SK-N-SH (cell line): ENCODE measurements at regions not wholly inside any gene's neighbourhood (a gene's known extent, or its start where the extent isn't known, plus 50 kb on each side); places are given as distances from the start of the nearest gene placed in this dataset.

ENCODE experiments used
- CTCF ChIA-PET: fragments of 300-600, 350-600 bp; formaldehyde crosslinking; extraction: SDS; loops from one replicate; lab custom pipeline; 2021; lab: Yijun Ruan, JAX
- POLR2A ChIA-PET: fragments of 350-600 bp; sonication (Branson Sonifier 250); formaldehyde crosslinking; extraction: SDS; loops from one replicate; lab custom pipeline; 2020; ENCODE audit warnings: antibody characterized with exemption, inconsistent platforms; lab: Yijun Ruan, JAX
- DNase-seq: peaks from one replicate; pipeline ENCODE4 v3.0.0; 2012
- H2AFZ ChIP-seq: fragments of 200-600 bp; sonication (generic); 2 replicates; pipeline ENCODE4 v1.8.1; 2016; ENCODE audit warnings: antibody characterized with exemption, mild to moderate bottlenecking, low read depth
- H3F3A ChIP-seq: fragments of 200-600 bp; sonication (generic); replicated peaks from 2 replicates; pipeline ENCODE3; 2016; ENCODE audit warnings: antibody characterized with exemption, mild to moderate bottlenecking; ENCODE audit not compliant: insufficient read depth
- H3K27ac ChIP-seq, 2 experiments: fragments of 200-500 bp in 1 of 2; fragments of 200-600 bp in 1 of 2; sonication (Bioruptor generic) in 1 of 2; sonication (generic), shearing (Covaris generic) in 1 of 2; 2 replicates each; pipeline versions ENCODE4 v1.5.1 to v1.6.1; 2014 to 2016; ENCODE audit warnings: low read depth in 2 of 2, inconsistent platforms in 1 of 2, low read length in 1 of 2, mild to moderate bottlenecking in 1 of 2, mixed read lengths in 1 of 2
- H3K27me3 ChIP-seq: fragments of 200-600 bp; sonication (generic), shearing (Covaris generic); 2 replicates; pipeline ENCODE4 v1.6.1; 2016; ENCODE audit warnings: mixed run types; ENCODE audit not compliant: insufficient read depth
- H3K36me3 ChIP-seq, 2 experiments: fragments of 200-500 bp in 1 of 2; fragments of 200-600 bp in 1 of 2; sonication (Bioruptor generic) in 1 of 2; sonication (generic) in 1 of 2; replicated peaks in 1 of 2; 2 replicates each; pipeline versions ENCODE3 to v1.5.1; 2014 to 2016; ENCODE audit warnings: low read length in 1 of 2, mild to moderate bottlenecking in 1 of 2; ENCODE audit not compliant: insufficient read depth in 2 of 2, control insufficient read depth in 1 of 2
- H3K4me1 ChIP-seq, 2 experiments: fragments of 200-500 bp in 1 of 2; fragments of 200-600 bp in 1 of 2; sonication (Bioruptor generic) in 1 of 2; sonication (generic), shearing (Covaris generic) in 1 of 2; 2 replicates each; pipeline versions ENCODE4 v1.5.1 to v1.6.1; 2014 to 2016; ENCODE audit warnings: low read depth in 1 of 2, low read length in 1 of 2, mixed run types in 1 of 2; ENCODE audit not compliant: insufficient read depth in 2 of 2, control insufficient read depth in 1 of 2
- H3K4me2 ChIP-seq: fragments of 200-600 bp; sonication (generic), shearing (Covaris generic); 2 replicates; pipeline ENCODE4 v1.6.1; 2017; ENCODE audit warnings: mixed run types
- H3K4me3 ChIP-seq, 2 experiments: fragments of 200-500 bp in 1 of 2; fragments of 200-600 bp in 1 of 2; sonication (Bioruptor generic) in 1 of 2; sonication (generic), shearing (Covaris generic) in 1 of 2; 2 replicates each; pipeline versions ENCODE4 v1.5.1 to v1.8.1; 2014 to 2016; ENCODE audit warnings: low read depth in 2 of 2, inconsistent platforms in 1 of 2, low read length in 1 of 2, mild to moderate bottlenecking in 1 of 2, mixed read lengths in 1 of 2, moderate library complexity in 1 of 2
- H3K79me2 ChIP-seq: fragments of 200-600 bp; sonication (generic); 2 replicates; pipeline ENCODE4 v1.8.1; 2017; ENCODE audit warnings: mild to moderate bottlenecking; ENCODE audit not compliant: insufficient read depth
- H3K9ac ChIP-seq: fragments of 200-600 bp; sonication (generic); 2 replicates; pipeline ENCODE4 v1.6.1; 2017; ENCODE audit warnings: mixed run types
- H3K9me2 ChIP-seq: fragments of 200-600 bp; sonication (generic); 2 replicates; pipeline ENCODE4 v1.6.1; 2017; ENCODE audit warnings: mixed run types
- H3K9me3 ChIP-seq: fragments of 200-600 bp; sonication (generic); 2 replicates; pipeline ENCODE4 v1.6.1; 2017; ENCODE audit warnings: mixed run types, mild to moderate bottlenecking, moderate library complexity
- H4K20me1 ChIP-seq: fragments of 200-600 bp; sonication (generic); 2 replicates; pipeline ENCODE4 v1.6.1; 2017; ENCODE audit warnings: mild to moderate bottlenecking, mixed run types; ENCODE audit not compliant: insufficient read depth
- CHD2 ChIP-seq: fragments of 150-350 bp; IDR thresholded peaks from 2 replicates; pipeline ENCODE4 v1.6.1; 2018; ENCODE audit warnings: low read length; ENCODE audit not compliant: partially characterized antibody
- FOSL2 ChIP-seq: IDR thresholded peaks from 2 replicates; pipeline ENCODE4 v1.4.0; 2012; ENCODE audit warnings: low read depth, mild to moderate bottlenecking, moderate library complexity, borderline replicate concordance
- FOXM1 ChIP-seq: IDR thresholded peaks from 2 replicates; pipeline ENCODE4 v1.4.0; 2012; ENCODE audit warnings: low read depth, mild to moderate bottlenecking
- GATA2 ChIP-seq: sonication (generic); formaldehyde crosslinking; IDR thresholded peaks from 2 replicates; pipeline ENCODE4 v1.5.0; 2020; ENCODE audit warnings: mild to moderate bottlenecking, missing genetic modification reagents
- IRF3 ChIP-seq: fragments of 150-350 bp; IDR thresholded peaks from 2 replicates; pipeline ENCODE4 v1.6.1; 2016; ENCODE audit warnings: mild to moderate bottlenecking, low read depth, low read length
- MAX ChIP-seq: IDR thresholded peaks from 2 replicates; pipeline ENCODE4 v1.4.0; 2012; ENCODE audit warnings: low read depth
- NRF1 ChIP-seq: IDR thresholded peaks from 2 replicates; pipeline ENCODE4 v1.6.1; 2012; ENCODE audit warnings: low read depth, mild to moderate bottlenecking, low read length
- PBX3 ChIP-seq: IDR thresholded peaks from 2 replicates; pipeline ENCODE4; 2012
- RAD21 ChIP-seq: IDR thresholded peaks from 2 replicates; pipeline ENCODE4 v1.6.1; 2012; ENCODE audit warnings: mild to moderate bottlenecking, low read length
- REST ChIP-seq: IDR thresholded peaks from 2 replicates; pipeline ENCODE4 v1.6.1; 2012; ENCODE audit warnings: mild to moderate bottlenecking, low read depth, low read length, moderate library complexity
- RFX5 ChIP-seq: IDR thresholded peaks from 2 replicates; pipeline ENCODE4 v1.6.1; 2012; ENCODE audit warnings: mild to moderate bottlenecking, improper control_type of control experiment, low read length
- SIN3A ChIP-seq: IDR thresholded peaks from 2 replicates; pipeline ENCODE4 v1.6.1; 2012; ENCODE audit warnings: low read depth, mild to moderate bottlenecking, low read length, moderate library complexity, borderline replicate concordance
- TCF12 ChIP-seq: IDR thresholded peaks from 2 replicates; pipeline ENCODE4 v1.4.0; 2012
- USF1 ChIP-seq: IDR thresholded peaks from 2 replicates; pipeline ENCODE4 v1.4.0; 2012; ENCODE audit warnings: low read depth, borderline replicate concordance
- YY1 ChIP-seq: IDR thresholded peaks from 2 replicates; pipeline ENCODE4 v1.4.0; 2012; ENCODE audit warnings: low read depth, mild to moderate bottlenecking

GRCh38 chr7:81833401-81833800 is 63.6 kb upstream of the HGF start:
- Histone ChIP-seq H3K27me3 (no peaks in the 10 kb centered on the region), H2AFZ (no peak overlapping the region), H3K27ac (no peak overlapping the region), H3K79me2 (no peaks in the 10 kb centered on the region), H4K20me1 (no peaks in the 10 kb centered on the region), H3K4me3 (no peak overlapping the region), H3F3A (no peaks in the 10 kb centered on the region), H3K4me1 (no peaks in the 10 kb centered on the region), H3K9me3 (peaks cover 8% of the 10 kb centered on the region; the same call in 1 of the 2 replicates)
- no peak for DNase-seq
- POLR2A ChIA-PET: no interaction called here
- CTCF ChIA-PET: interaction anchor here (1.2 kb wide), 1 partner anchor 10 kb away, joined by 3 read pairs; no protein-coding TSS in a partner anchor
- TF ChIP-seq FOXM1: no peak
- TF ChIP-seq SIN3A: no peak
- no peak for TF ChIP-seq GATA2 (CRISPR knock-in tag)
- TF ChIP-seq FOSL2: no peak
- no peak for TF ChIP-seq RAD21
- TF ChIP-seq CHD2: no peak
- TF ChIP-seq USF1: no peak
- no peak for TF ChIP-seq PBX3
- no peak for TF ChIP-seq YY1
- no peak for TF ChIP-seq REST
- TF ChIP-seq MAX: no peak
- no peak for TF ChIP-seq TCF12
- no peak for TF ChIP-seq NRF1
- TF ChIP-seq IRF3: no peak
- no peak for TF ChIP-seq RFX5
- TF ChIP-seq, all 33 proteins: peak for 0
- no peak overlapping the region for H3K9ac ChIP-seq
- no peaks in the 10 kb centered on the region for H3K9me2 ChIP-seq
- peaks cover 0 to 2% of the 10 kb centered on the region in 2 experiments for H3K36me3 ChIP-seq
- no peak overlapping the region for H3K4me2 ChIP-seq
